ENCODE measurements at regions not wholly inside any gene's neighbourhood (a gene's known extent, or its start where the extent isn't known, plus 50 kb on each side); places are given as distances from the start of the nearest gene placed in this dataset.

DNA sequence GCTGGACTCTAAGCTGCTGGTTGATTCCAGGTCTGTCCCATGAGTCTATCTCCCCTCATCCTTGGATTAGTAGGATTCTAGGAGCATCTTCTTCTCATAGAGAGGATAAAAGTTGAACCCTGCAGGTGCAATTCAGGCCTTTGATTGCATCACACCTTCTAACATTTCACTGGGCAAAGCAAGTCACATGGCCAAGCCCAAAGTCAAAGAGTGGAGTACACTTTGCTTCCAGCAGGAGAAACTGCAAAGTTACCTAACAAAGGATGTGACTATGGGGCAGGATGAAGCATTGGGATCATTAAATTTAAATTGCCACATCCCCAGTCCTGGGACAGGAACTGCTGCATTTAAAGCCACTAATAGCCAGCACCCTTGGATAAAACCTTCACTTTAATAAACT is 51.0 kb upstream of the EGFLAM start:
- DNase-seq (ENCODE audit: low read depth in 2 of 2): no peak

DNA sequence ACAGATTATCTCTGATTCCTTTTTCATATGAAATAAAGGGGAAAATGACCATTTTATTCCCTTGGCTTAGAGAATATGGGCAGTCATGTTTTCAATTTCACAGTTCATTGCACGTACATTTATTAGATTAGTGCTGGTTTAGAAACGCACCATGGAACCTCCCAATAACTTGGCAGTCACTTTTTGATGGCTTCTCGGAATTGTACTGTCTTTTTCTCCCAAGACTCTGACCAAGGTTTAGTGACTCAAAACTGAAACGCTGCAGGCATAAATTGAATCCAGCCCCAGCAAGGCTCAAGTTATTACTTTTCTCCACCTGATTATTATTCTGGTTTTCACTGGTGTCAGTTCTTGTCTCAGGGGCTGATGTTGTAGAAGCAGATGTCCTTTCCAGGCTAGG is 55.6 kb upstream of the EGFLAM start:
- no peak for DNase-seq (ENCODE audit: low read depth in 2 of 2)

DNA sequence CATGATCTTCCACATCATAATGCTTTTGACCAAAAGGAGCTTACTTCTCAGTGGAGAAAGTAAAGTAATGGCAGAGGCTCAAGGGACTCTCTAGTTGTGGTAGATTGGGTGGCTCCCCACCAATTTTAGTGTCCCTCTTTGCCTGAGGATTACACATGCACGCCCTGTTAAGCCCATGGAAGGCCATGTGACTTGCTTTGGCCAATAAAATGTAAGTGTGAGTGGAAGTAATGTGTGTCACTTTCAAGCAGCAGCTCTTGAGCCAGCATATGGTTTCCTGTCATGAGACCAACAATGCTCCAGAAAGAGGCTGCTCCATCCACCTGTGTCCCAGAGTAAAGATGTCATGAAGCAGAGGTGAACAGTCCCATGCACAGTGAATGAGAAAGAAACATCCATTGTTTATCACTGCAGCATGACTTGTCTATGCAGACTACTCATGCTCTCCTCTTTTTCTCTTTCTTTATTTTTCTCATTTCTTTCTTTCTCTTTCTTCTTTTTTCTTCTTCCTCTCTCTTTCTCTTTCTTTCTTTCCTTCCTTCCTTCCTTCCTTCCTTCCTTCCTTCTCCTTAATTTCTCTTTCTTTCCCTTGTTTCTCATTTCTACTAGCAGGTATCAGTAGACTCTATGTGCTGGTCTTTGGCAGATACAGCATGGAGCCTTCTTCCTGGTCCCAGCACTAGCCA is 57.3 kb upstream of the EGFLAM start:
- no peak for DNase-seq (ENCODE audit: low read depth in 2 of 2)

DNA sequence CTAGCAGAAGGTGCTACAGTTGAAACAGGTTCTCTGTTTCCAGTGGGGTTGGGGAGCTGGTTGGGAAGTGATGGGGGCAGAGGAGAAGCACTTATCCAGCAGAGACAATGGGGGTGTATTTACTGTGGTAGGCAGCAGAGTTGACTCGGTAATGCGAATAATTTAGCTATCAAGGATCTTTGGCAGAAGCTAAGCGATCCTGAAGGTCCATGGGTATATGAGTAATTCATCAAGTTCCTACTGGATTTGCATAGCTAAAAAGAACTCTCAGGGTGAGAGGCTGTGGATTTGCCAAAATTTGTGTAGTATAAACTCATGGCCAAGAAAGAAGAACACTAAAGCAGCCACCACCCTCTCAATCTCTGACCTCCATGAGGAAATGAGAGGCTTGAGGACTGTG is 61.2 kb upstream of the EGFLAM start:
- DNase-seq (ENCODE audit: low read depth in 2 of 2): no peak

DNA sequence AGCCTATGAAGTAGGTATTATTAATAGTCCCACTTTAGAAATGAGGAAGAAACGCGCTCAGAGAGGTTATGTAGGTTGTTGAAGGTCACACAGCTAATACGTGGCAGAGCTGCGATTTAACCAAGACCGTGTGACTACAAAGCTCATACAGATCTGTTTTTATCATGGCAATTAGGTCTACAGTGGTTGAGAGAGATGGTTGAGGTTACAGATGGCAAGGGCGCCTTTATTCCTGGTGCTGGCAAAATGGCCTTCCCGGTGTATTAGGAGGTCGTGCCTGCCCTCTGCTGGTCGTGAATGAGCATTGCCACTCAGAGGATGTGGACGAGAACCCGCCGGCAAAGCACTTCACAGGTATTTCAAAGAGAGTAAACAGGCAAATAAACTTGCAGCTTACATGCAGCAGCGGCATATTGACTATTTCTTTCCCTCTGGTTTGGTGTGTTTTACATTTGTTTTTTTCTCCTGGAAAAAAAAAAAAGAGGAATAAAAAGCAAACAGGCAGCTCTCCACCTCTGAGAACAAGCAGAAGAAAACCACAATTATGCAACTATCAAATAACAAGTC is 65.3 kb upstream of the EGFLAM start:
- peak; percentile 38 to 41 for DNase-seq (ENCODE audit: low read depth in 2 of 2)

DNA sequence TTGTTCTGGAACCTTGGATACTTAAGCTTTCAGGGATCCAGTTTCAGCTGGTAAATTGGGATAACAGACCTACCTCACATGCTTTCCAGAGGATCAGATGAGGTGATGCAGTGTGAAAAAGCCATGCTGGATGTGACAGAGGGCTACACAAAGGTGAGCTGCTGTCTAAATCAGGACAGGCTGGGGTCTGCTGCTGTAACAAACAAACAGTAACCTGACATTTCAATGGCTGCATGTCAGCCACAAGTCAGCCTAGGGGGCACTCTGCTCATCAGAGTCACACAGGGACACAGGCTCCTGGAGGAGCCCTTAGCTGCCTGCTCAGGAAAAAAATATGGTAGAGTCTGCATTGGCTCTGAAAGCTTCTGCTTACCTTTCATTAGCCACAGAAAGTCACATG is 66.7 kb upstream of the EGFLAM start:
- DNase-seq (ENCODE audit: low read depth in 2 of 2): no peak

DNA sequence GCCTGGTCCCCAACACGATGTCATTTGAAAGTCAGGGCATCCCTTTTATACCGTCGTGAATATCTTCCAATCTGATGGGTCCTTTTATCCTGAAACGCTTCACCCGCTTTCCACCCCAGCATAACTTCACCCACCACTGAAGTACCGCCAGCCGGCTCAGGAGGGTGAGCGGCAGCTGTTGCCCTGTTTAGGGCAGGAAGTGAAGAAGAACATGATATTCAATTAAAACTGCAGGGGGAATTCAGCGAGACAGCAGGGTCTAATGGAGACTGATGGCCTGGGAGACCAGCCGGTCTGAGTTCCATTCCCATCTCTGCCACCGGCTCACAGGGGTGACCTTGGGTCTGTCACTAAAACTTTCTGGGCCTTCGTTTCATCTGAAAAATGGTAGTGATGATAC is 68.2 kb upstream of the EGFLAM start:
- DNase-seq (ENCODE audit: low read depth in 2 of 2): no peak

DNA sequence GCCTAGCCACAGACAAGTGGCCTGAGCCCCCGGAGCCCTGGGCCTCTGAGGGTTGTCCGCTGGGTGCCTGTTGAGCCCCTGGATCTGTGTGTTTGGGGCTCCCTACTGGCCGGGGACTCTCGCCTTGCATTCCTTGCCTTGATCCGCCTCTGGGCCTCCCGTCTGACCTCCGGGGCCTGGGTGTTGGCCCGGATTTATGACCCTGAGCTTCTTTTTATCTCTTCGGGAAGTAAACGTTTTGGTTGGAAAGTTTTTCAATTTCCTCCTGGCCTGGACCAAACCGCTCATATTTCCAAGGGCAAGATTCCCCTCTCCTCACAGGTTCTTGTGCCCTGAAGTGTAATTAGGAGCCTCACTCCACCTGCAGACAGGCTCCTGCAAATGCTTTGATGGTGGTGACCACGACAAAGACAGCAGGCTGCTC is 69.3 kb upstream of the EGFLAM start:
- DNase-seq (ENCODE audit: low read depth in 2 of 2): no peak

DNA sequence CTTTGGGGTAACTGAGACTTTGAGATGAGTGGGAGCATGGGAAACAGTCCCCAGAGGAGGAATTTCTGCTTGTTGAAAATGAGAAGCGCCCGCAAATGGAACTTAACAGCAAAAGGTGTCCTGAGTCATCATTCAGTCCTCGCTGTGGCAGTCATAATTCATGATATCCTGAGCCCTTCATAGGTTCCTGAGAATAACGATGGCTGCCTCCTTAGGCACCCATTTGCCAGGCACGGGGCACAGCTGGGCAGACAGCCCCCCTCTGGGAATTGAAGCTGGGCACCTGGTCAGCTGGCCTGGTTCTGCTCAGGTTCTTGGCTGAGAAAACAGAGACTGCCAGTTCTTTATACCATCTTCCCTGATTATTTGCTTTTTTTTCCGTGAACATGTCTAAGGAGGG is 69.8 kb upstream of the EGFLAM start:
- no peak for DNase-seq (ENCODE audit: low read depth in 2 of 2)

DNA sequence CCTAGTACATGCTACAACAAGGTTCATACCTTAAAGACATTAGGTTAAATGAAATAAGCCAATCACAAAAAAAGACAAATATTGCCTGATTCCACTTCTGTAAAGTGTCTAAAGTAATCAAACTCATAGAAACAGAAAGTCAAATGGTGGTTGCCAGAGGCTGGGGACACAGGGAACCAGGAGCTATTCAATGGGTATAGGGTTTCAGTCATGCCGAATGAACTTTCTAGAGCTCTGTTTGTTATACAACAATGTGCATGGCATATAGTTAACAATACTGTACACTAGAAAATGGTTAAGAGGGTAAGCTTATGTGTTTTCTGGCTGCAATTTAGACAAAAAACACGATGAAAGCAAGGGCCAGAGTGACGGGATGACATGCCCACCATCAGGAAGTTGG is 70.8 kb upstream of the EGFLAM start:
- no peak for DNase-seq (ENCODE audit: low read depth in 2 of 2)

DNA sequence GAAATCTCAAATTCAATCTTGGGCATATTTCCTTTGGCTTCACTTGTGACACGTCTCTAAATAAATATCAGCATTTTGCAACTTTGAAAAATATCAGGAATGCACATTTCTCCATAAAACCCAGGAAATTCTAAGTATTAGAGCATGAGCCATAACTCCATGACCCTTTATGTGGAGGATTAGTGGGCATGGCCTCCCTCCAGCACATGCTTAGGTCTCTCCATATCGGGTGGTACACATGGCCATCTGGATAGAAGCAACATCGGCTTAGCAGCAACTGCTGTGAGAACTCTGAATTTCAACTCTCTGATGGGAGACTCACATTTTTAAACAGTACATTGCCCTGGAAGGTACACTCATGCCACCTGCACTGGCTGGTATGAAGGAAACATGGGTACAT is 73.7 kb upstream of the EGFLAM start:
- DNase-seq (ENCODE audit: low read depth in 2 of 2): no peak

DNA sequence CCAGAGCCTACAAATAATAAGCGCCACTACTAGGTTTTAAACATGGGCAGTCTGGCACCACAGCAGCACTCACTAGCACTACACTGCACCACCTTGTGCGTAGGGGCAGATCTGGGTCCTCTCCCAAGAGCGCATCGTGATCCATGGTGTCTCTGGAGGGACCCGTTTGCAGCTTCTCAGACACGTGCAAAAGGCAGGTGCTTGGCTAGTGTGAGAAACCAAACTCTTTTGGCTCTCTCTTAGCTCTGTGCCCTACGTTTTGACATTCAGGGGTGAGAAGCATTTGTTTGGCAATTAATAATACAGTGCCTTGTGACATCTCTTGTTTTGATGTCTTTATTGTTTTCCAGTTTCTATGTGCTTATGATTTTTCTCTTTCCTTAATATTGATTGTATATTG is 75.4 kb upstream of the EGFLAM start:
- no peak for DNase-seq (ENCODE audit: low read depth in 2 of 2)

DNA sequence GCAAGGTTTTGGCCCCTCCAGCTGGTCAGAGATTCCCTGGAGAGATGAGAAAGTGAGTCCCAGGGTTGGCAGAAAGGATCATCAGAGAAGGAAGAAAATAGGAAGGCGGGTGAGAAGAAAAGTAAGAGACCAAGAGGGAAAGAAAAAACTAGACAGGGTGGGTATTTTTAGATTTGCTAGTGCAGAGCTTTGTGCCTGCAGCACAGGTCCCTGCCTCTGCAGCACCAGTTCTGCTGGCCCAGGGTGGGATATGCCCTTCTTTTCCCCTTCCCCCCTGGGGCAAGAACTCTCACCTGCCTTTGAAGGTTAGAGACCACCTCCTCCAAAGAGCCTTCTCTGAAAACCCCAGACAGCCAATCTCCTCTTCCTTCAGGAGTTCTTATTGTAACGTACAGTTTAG is 90.3 kb upstream of the EGFLAM start:
- no peak for DNase-seq (ENCODE audit: low read depth in 2 of 2)

DNA sequence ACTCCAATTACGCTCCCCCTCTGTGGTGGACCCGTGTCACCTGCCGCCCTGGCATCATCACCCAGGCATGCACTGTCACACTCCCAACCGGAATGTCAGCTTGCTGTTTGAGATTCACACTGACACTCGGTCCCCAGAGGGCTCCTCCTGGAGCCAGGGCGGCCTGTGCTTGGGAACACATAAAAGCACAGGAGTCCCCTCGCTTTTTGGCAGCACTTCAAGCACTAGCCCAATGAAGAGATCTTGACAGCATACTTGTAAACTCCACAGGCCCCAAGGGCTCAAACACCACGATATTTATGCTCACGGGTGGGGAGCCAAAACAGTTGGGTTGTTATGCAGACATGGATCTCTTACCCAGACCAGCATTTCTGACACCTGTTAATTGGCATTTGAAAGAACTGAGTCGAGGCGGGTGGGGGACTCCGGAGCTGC is 90.8 kb upstream of the EGFLAM start:
- DNase-seq (ENCODE audit: low read depth in 2 of 2): no peak

DNA sequence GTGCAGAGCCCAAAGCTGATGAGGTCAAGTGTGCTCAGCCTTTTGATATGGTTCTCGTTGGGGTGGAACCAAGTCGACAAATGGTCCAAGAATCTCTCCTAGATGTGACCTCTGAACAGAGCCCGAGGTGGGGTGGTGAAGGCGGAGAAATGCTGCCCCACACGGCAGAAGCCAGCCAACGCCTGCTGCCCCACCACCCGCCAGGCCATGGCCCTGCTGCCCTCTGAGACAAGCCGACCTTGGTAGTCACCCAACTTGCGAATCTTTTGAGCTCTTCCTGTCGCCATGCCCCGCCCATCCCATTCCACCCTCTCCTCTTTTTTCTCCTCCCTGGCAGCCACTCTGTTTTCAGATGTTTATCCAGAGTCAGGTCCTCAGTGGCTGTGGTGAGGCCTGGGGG is 91.5 kb upstream of the EGFLAM start:
- DNase-seq (ENCODE audit: low read depth in 2 of 2): no peak

DNA sequence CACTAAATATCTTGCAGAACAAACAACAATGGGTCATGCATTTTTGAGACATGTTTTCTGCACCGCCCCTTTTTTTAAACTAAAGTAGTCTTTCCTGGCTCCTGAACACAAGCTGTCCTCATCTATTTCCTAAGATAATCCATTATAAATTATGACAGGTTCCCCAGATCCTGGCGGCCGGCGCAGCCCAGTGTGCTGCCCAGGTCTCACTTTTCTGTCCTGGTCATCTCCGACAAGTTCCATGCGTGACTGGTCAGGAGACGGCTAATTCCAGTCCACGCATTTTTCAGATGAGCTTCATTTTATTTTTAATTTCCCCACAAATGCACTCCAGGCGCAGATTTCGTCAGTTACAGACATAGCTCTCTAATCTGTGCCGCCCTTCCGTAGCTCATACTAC is 92.9 kb upstream of the EGFLAM start:
- no peak for DNase-seq (ENCODE audit: low read depth in 2 of 2)

DNA sequence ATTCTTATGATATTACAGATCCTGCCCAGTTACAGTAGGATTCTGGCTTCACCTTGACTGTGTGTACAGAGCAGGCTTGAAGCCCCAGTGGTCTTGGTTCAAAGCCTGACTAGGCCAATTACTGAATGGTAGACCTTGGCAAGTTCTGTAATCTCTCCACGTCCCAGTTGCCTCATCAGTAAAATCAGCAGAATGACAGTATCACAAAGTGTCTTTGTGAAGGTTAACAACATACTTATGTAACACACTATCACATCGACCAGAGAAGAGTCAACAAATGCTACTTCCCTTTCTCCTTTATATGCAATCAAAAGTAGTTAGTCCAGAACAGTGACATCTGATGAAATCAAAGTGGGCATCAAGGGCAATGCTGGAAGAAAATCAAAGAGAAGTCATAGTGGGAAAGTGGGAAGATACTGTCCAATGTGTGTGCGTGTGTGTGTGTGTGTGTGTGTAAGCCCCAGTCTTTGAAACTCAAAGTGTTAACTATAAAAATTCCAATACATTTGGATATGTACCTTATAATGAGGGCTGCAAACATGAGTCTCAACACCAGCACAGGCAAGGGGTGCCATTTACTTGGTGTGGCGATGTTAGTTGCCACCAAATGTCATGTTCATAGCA is 93.5 kb upstream of the EGFLAM start:
- DNase-seq (ENCODE audit: low read depth in 2 of 2): no peak

DNA sequence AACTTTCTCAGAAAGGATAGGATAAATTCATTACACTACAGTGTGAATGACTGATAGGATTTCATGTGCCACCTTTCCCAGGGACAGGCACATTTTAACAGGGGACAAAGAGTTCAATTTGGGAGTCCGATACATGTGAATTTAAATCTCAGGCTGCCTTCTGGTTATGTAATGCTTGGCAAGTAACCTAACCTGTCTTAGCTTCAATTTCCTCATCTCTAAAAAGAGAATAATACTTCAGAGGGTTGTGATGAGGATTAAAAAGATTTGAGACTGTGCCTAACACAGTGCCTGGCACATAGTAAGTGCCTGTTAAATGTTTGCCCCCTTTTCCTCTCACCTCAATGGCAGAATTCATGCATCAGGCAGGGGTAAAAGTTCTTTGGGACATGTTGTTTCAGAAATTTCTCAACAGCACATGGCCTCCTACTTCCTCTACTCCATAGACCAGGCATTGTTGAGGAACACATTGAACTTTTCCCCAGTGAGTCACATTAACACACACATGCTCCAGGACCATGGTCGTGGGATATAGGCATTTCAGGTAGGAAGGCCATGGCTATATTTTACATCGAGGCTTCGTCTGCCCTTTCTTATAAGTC is 94.6 kb upstream of the EGFLAM start:
- no peak for DNase-seq (ENCODE audit: low read depth in 2 of 2)

DNA sequence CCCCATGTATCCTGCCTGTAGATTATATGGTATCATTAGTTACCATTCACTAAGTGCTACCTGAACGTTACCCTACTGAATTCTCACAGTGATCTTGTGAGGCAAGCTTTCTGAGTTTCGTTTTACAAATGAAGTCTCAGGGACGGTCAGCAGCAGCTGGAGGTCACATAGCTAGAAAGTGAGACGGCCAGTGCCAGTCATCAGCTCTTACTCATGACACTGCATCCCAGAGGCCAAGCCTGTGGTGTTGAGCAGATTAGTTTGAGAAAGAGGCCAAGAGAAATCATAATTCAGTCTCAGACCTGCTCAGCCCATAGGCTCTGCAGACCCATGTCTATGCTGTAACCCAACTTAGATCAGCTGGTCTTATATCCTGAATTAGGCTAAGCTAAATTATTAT is 95.7 kb upstream of the EGFLAM start:
- DNase-seq (ENCODE audit: low read depth in 2 of 2): no peak

DNA sequence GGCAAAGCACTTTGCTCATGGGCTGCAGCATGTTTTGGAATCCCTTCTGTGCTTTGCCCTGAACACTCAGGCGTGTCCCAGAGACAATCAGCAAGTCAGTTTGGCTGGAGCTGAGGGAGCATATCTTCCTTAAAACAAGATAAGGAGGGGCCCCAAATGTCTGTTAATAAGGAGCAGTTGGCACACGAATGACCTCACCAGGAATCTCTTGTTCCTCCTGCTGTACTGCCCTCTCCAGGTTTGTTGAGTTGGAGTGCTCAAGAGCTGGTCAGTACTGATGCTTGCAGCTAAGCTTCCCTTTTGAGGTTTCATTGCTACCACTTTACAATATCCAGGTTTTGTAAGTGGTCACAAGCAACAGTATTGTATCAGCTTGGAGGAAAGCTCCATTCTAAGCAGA is 101.3 kb upstream of the EGFLAM start:
- DNase-seq (ENCODE audit: low read depth in 2 of 2): no peak

DNA sequence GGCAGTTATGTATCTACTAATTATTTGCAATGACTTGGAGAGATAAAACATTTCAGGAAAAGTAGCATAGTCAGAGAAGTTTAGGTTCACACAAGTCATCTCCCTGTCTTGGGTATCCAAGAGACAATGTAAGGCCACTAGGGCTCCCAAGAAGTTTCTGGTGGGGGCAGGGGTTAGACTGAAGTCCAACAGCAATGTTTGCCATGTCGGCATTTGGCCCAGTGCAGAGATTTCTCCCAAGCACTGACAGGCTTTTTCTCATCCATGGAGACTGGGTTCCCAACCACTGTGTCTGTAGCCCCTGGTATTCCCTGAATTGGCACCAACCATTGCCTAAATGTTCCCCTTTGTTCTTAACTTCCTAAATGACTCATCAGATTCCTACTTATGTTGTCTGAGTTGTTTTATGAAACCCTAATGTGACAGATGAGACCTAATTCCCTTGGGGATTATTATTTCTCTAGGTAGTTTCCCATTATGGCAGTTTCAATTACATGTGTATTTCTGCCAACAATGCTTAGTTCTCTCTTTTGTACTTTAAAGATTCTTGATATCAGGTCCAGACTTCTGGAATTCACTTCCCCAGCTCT is 103.6 kb upstream of the EGFLAM start:
- no peak for DNase-seq (ENCODE audit: low read depth in 2 of 2)

DNA sequence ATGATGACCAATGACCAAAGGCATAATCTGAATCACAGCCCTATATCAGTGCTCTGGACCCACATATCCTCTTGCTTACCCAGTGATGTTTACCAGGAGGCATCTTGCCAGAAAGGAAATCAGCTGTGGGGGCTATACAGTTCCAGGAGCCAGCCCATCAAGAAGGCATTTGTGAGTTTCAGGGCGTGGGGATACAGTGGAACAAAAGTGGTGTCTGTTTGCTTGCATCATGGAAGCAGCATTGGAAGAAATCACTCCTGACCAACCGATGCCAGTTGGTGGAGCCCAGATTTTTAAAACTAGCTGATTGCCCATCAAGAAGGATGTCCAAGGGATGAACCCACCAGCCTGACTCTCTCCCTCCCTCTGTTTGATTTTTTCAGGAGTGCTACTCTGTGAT is 106.5 kb upstream of the EGFLAM start:
- DNase-seq (ENCODE audit: low read depth in 2 of 2): no peak

DNA sequence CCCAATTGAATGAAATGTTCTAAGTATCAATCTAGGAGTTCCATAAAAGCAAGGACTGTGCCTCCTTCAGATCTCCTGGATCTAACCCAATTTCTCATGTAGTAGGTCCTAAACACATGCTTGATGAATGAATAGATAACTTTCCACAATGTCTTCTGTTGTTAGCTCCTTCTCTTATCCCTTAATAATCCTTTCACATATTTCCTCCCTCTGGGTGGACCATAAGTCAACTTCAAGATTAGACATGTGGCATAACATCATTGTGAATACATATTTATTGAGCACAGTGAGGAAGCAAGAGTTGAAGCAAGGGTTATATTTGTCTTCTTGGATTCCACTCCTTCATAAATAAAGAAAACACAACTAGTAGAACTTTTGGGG is 108.6 kb upstream of the EGFLAM start:
- no peak for DNase-seq (ENCODE audit: low read depth in 2 of 2)

Data from stimulated activated CD8-positive, alpha-beta memory T cell treated with anti-CD3 and anti-CD28 coated beads, Interleukin-2, amount 100 ng/mL, for 48 hours (primary cell).